ENCODE measurements at regions not wholly inside any gene's neighbourhood (a gene's known extent, or its start where the extent isn't known, plus 50 kb on each side); places are given as distances from the start of the nearest gene placed in this dataset.

DNA sequence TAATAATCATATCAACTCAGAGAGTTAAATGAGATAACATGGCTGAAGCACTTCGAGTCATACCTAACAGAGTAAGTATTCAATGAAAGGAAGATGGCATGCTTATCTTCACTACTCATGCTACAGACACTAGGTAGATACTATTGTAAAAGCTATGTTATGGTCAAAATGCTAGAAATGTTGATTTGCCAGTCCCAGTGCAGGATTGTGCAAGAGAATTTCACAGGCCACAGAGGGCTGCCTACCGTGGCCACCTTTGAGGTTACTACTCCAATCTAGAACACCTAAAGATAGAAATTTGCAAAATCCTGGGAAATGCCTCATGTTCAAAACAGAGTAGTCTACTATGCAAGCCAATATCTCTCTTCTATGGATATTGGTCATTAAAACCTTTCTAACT is 75.3 kb upstream of the PLEKHG7 start:
- POLR2A ChIA-PET, result interaction anchor here (1.5 kb wide), 1 partner anchor 11 kb away, joined by 3 read pairs; no protein-coding TSS in a partner anchor
- no peak overlapping the region for H3K4me3 Mint-ChIP-seq
- intact Hi-C loops (cut with micrococcal nuclease), result no loop called here
- CTCF ChIA-PET, result no interaction called here
- H3K9me3 Mint-ChIP-seq, result peaks cover 3% of the 10 kb centered on the region
- DNase-seq, result no peak
- H3K27ac Mint-ChIP-seq, result no peak overlapping the region
- no peaks in the 10 kb centered on the region for H3K4me1 Mint-ChIP-seq (ENCODE audit: low read depth)
- H3K36me3 Mint-ChIP-seq, result no peaks in the 10 kb centered on the region
- no peaks in the 10 kb centered on the region for H3K27me3 Mint-ChIP-seq

DNA sequence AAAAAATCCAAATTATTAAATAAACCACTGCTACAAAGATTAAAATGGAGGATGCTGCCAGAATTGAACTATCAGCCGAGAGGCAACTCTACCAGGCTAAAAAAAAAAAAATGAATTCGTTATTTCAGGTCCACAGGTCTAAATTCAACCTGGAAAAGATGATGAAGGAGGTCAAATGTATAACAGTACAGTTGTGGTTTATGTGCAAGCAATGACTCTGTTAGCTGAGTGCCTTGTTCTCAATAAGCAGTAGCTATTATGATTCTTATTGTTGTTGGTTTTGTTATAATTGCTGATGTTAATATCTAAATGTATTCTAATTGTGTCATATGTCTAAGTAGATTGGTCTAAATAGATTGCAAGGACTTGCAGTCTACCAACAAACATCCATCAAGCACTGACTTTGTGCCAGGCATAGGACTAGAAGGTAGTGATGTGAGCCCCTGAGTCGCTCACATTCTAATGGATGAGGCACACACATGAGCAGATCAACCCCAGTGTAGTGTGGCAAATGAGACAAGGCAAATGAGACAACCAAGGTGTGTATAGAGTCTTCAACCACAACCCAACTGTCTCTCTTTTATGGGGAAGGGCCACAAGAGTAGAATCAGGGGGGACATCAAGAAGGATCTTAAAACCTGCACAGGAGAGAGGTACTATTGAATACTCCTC is 77.0 kb upstream of the PLEKHG7 start:
- no peak overlapping the region for H3K27ac Mint-ChIP-seq
- H3K9me3 Mint-ChIP-seq, result peaks cover 9% of the 10 kb centered on the region
- H3K27me3 Mint-ChIP-seq, result no peaks in the 10 kb centered on the region
- ChIA-PET POLR2A (no interaction called here), CTCF (no interaction called here)
- H3K4me3 Mint-ChIP-seq, result no peak overlapping the region
- DNase-seq, result no peak
- H3K36me3 Mint-ChIP-seq, result no peaks in the 10 kb centered on the region
- H3K4me1 Mint-ChIP-seq (ENCODE audit: low read depth), result no peaks in the 10 kb centered on the region
- intact Hi-C loops (cut with micrococcal nuclease), result no loop called here

DNA sequence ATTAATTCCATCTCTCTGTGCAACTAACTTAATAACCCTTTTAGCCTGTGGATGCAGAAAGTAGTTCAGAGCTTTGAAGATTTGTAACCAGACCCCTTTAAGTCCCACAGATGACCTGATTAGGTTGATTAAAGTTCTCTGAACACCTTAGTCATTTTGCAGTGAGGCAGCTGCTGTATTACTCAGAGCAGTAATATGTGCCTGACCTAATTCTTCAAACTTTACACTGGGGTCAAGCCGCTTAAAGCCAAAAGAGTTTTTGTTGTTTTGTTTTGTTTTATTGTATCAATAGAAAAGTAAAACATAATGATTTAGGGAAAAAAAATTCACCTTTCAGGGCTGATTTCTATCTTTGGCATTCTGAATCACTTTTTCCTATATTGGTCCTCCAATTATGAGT is 78.6 kb upstream of the PLEKHG7 start:
- no peaks in the 10 kb centered on the region for H3K27me3 Mint-ChIP-seq
- H3K4me1 Mint-ChIP-seq (ENCODE audit: low read depth), result no peaks in the 10 kb centered on the region
- H3K27ac Mint-ChIP-seq, result no peak overlapping the region
- CTCF ChIA-PET, result no interaction called here
- intact Hi-C loops (cut with micrococcal nuclease), result no loop called here
- POLR2A ChIA-PET, result no interaction called here
- no peak overlapping the region for H3K4me3 Mint-ChIP-seq
- no peak for DNase-seq
- H3K36me3 Mint-ChIP-seq, result no peaks in the 10 kb centered on the region
- peaks cover 9% of the 10 kb centered on the region for H3K9me3 Mint-ChIP-seq

DNA sequence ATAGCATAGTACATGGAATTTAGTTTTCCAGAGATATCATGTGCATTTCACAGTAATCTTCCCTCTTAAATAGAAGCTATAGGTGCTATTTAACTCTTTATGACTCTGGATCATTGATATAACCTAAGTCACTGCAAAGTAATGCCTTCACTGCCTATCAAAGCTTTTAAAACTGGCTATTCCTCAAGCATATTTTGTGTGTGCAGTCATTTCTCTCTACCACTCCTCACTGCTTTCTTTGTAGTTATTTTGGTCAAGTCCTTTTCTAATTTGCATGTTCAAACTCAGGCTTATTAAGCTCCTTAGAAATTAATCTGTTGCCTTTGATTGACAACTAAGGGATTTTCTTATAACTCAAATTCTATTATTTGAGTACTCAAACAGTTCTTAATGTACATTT is 79.4 kb upstream of the PLEKHG7 start:
- Mint-ChIP-seq H3K36me3 (no peaks in the 10 kb centered on the region), H3K27ac (no peak overlapping the region), H3K9me3 (peaks cover 9% of the 10 kb centered on the region), H3K27me3 (no peaks in the 10 kb centered on the region), H3K4me3 (no peak overlapping the region), H3K4me1 (ENCODE audit: low read depth) (no peaks in the 10 kb centered on the region)
- intact Hi-C loops (cut with micrococcal nuclease), result no loop called here
- POLR2A ChIA-PET, result no interaction called here
- CTCF ChIA-PET, result no interaction called here
- DNase-seq, result no peak

DNA sequence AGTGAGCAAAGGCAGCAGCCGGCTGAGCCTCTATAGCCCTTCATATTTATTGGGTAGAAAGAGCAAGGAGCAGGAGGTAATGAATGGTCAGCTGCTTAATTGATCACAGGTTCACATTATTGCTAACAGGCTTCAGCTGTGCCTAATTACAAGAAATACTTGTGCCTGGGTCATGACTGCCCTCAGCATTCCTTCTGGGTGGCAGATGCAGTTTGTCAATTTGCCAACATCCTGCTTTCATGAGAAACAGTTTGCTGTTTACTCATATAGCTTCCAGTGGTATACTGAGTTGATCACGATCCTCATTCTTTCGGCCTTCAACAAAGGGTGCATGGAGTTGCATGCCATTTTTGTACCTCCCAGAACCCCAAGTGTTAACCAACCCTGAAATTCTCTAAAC is 81.0 kb upstream of the PLEKHG7 start:
- intact Hi-C loops (cut with micrococcal nuclease), result no loop called here
- POLR2A ChIA-PET, result no interaction called here
- H3K9me3 Mint-ChIP-seq, result peaks cover 9% of the 10 kb centered on the region
- no peaks in the 10 kb centered on the region for H3K4me1 Mint-ChIP-seq (ENCODE audit: low read depth)
- no peak for DNase-seq
- CTCF ChIA-PET, result no interaction called here
- no peaks in the 10 kb centered on the region for H3K36me3 Mint-ChIP-seq
- no peak overlapping the region for H3K4me3 Mint-ChIP-seq
- no peaks in the 10 kb centered on the region for H3K27me3 Mint-ChIP-seq
- no peak overlapping the region for H3K27ac Mint-ChIP-seq

DNA sequence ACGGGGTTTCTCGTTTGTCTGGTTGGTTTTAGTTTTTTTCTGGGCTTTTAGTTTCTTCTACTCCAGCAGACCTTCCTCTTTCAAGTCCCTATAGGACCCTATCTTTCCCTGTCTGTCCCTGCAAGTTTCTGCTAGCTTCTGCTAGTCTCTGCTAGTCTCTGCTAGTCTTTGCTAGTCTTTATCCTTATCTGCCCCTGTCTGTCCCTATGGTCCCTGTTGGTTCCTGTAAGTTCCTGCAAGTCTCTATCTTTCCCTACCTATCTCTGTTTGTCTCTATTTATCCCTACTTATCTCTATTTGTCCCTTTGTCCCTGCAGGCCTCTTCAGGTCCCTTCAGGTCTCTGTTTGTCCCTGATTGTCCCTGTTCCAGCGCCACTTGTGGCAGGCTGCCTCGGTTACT is 81.5 kb upstream of the PLEKHG7 start:
- no peak overlapping the region for H3K27ac Mint-ChIP-seq
- intact Hi-C loops (cut with micrococcal nuclease), result no loop called here
- ChIA-PET CTCF (no interaction called here), POLR2A (no interaction called here)
- peaks cover 9% of the 10 kb centered on the region for H3K9me3 Mint-ChIP-seq
- H3K4me1 Mint-ChIP-seq (ENCODE audit: low read depth), result no peaks in the 10 kb centered on the region
- no peaks in the 10 kb centered on the region for H3K36me3 Mint-ChIP-seq
- no peak overlapping the region for H3K4me3 Mint-ChIP-seq
- no peaks in the 10 kb centered on the region for H3K27me3 Mint-ChIP-seq
- no peak for DNase-seq

DNA sequence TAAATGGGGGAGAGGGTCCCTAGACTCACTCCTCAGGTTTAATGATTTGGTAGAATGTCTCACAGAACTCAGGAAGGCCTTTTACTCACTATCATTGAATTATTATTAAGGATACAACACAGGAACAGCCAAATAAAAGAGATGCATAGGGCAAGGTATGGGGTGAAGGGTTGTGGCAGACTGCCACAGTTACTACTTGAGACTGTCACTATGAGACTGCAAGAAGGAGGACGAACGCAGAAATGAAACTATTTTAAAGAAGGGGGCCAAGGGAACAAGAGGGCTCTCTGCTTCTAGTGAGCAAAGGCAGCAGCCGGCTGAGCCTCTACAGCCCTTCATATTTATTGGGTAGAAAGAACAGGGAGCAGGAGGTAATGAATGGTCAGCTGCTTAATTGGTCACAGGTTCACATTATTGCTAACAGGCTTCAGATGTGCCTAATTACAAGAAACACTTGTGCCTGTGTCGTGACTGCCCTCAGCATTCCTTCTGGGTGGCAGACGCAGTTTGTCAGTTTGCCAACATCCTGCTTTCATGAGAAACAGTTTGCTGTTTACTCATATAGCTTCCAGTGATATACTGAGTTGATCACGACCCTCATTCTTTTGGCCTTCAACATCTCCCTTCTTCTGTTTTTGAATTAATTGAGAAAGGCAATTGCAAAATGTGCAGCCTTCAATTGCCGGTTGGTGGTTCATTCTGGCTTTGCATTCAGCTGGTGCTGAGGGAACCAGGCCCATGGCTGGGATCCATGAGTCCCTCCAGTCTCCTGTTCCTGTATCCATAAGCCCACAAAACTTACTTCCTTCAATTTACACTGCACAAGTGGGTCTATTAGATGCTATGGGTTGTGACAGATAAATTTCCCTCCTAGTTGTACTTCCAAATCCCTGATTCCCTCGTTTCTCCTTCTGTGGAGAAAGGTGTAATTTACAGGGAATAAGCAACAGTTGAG is 82.8 kb upstream of the PLEKHG7 start:
- Mint-ChIP-seq H3K4me1 (ENCODE audit: low read depth) (no peaks in the 10 kb centered on the region), H3K27ac (no peak overlapping the region), H3K36me3 (no peaks in the 10 kb centered on the region), H3K27me3 (no peaks in the 10 kb centered on the region), H3K9me3 (peaks cover 9% of the 10 kb centered on the region), H3K4me3 (no peak overlapping the region)
- ChIA-PET CTCF (no interaction called here), POLR2A (no interaction called here)
- DNase-seq, result no peak
- intact Hi-C loops (cut with micrococcal nuclease), result no loop called here

DNA sequence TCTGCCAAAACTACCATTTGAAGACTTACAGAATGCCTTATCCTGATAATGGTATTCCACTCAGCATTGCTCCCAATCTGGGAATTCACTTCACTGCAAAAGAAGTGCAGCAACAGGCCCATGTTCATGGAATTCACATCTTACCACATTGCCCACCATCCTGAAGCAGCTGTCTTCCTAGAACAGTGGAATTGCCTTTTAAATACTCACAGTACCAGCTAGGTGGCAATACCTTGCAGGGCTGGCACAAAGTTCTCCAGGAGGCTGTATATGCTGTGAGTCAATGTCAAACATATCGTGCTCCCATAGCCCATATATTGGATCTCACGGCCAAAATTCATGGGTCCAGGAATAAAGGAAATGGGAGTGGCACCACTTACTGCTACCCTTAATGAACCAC is 83.8 kb upstream of the PLEKHG7 start:
- DNase-seq, result no peak
- intact Hi-C loops (cut with micrococcal nuclease), result no loop called here
- peaks cover 9% of the 10 kb centered on the region for H3K9me3 Mint-ChIP-seq
- H3K27ac Mint-ChIP-seq, result no peak overlapping the region
- POLR2A ChIA-PET, result no interaction called here
- no peaks in the 10 kb centered on the region for H3K4me1 Mint-ChIP-seq (ENCODE audit: low read depth)
- H3K4me3 Mint-ChIP-seq, result no peak overlapping the region
- no peaks in the 10 kb centered on the region for H3K27me3 Mint-ChIP-seq
- CTCF ChIA-PET, result no interaction called here
- no peaks in the 10 kb centered on the region for H3K36me3 Mint-ChIP-seq

DNA sequence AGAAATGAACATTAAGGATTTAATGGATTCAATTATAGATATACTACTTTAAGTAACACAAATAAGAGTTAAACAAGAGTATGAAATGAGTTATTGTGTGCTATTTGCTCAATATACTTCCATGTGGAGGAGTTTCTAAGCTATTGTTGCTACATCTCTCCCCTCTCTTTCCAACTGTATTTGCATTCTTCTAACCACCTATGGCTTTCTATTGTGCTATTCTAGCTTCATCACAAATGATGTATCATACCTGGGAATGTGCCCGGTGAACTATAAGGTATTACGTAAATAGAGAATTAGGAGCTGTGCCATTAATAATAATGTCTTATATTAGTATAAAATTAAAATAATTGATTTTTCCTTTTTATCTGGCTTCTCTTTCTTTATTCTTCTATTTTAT is 87.1 kb upstream of the PLEKHG7 start:
- intact Hi-C loops (cut with micrococcal nuclease), result no loop called here
- DNase-seq, result no peak
- no peaks in the 10 kb centered on the region for H3K9me3 Mint-ChIP-seq
- ChIA-PET POLR2A (no interaction called here), CTCF (no interaction called here)
- H3K27ac Mint-ChIP-seq, result no peak overlapping the region
- no peaks in the 10 kb centered on the region for H3K27me3 Mint-ChIP-seq
- no peaks in the 10 kb centered on the region for H3K36me3 Mint-ChIP-seq
- H3K4me3 Mint-ChIP-seq, result no peak overlapping the region
- H3K4me1 Mint-ChIP-seq (ENCODE audit: low read depth), result peaks cover 2% of the 10 kb centered on the region

DNA sequence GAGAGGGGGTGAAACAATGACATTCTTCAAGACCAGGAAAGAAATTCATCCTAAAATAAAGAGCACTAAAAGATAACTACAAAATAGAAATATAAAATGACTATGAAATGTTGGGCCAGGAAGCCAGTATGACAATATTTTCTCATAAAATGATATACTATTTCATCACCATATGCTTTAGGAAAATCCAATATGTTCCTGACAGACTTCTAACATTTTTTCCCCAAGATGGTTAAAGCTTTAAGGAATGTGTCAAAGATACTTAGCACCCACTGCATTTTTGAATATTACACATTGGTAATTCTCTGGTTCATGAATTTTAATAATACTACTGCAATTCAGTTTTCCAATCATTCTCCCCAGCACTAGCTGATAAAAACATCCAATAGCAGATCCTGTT is 87.7 kb upstream of the PLEKHG7 start:
- Mint-ChIP-seq H3K36me3 (no peaks in the 10 kb centered on the region), H3K27ac (no peak overlapping the region), H3K4me1 (ENCODE audit: low read depth) (peaks cover 2% of the 10 kb centered on the region), H3K27me3 (no peaks in the 10 kb centered on the region), H3K9me3 (no peaks in the 10 kb centered on the region), H3K4me3 (no peak overlapping the region)
- intact Hi-C loops (cut with micrococcal nuclease), result no loop called here
- ChIA-PET POLR2A (no interaction called here), CTCF (no interaction called here)
- no peak for DNase-seq

DNA sequence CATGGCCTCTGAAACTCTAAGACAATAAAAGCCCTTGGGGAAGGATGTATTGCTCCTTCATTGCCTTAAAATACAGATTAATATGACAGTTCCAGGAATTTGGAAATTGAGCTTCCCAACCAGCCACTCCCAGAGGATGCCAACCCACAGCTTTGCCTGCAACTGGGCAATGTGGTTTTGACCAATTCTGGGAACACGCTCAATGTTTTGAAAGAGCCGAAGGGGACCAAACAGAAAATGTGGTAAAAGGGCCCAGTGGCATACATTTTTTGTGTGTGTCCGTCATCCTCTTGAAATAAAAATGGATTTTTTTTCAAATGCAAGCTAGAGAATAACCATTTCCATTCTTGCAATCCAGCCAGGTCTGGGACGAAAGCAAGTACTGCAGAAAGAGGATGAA is 88.3 kb upstream of the PLEKHG7 start:
- no peak overlapping the region for H3K4me3 Mint-ChIP-seq
- ChIA-PET POLR2A (no interaction called here), CTCF (no interaction called here)
- H3K4me1 Mint-ChIP-seq (ENCODE audit: low read depth), result peaks cover 2% of the 10 kb centered on the region
- no peaks in the 10 kb centered on the region for H3K27me3 Mint-ChIP-seq
- H3K9me3 Mint-ChIP-seq, result no peaks in the 10 kb centered on the region
- H3K36me3 Mint-ChIP-seq, result no peaks in the 10 kb centered on the region
- H3K27ac Mint-ChIP-seq, result no peak overlapping the region
- no peak for DNase-seq
- intact Hi-C loops (cut with micrococcal nuclease), result no loop called here

DNA sequence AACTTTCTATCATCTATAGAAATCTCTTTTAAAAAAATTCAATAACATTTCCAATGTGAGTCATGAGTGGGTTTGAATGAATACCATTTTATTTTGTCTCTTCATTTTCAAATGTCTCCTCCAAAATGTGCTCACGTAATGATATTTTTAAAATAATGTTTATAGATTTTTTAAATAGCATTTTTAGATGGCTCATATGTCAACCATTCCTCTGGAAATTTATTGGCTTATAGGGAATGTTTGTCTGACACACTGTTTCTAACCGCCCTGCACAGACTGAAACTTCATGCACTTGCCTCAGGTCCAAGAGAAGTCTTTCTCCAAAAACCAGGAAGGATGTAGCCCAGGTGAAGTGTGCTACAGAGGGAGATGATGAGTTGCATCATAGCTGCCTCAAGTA is 88.8 kb upstream of the PLEKHG7 start:
- Mint-ChIP-seq H3K36me3 (no peaks in the 10 kb centered on the region), H3K9me3 (no peaks in the 10 kb centered on the region), H3K4me1 (ENCODE audit: low read depth) (peaks cover 2% of the 10 kb centered on the region), H3K4me3 (no peak overlapping the region), H3K27me3 (no peaks in the 10 kb centered on the region), H3K27ac (no peak overlapping the region)
- POLR2A ChIA-PET, result interaction anchor here (0.6 kb wide), 1 partner anchor 122 kb away, joined by 3 read pairs; no protein-coding TSS in a partner anchor
- no peak for DNase-seq
- CTCF ChIA-PET, result no interaction called here
- intact Hi-C loops (cut with micrococcal nuclease), result no loop called here

DNA sequence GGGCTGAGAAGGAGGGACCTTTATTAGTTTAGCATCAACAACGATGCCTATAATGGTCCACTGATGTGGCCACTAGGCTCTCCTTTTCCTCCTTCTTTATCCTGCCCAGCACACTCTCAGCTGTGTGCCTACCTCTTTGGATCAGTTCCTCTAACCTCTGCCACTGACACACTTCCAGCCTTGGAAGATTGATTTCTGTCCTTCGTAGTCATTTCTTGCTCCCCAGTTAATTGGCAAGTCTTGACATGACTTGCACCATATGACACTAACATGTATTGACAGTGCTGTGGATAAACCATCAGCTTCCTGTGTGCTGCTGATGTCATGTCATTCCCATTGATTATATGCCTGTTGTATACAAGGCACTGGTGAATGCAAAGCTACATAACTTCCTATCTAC is 90.2 kb upstream of the PLEKHG7 start:
- no peak for DNase-seq
- ChIA-PET CTCF (no interaction called here), POLR2A (interaction anchor here (1.0 kb wide), 1 partner anchor 8 kb away, joined by 3 read pairs; no protein-coding TSS in a partner anchor)
- no peaks in the 10 kb centered on the region for H3K36me3 Mint-ChIP-seq
- H3K9me3 Mint-ChIP-seq, result no peaks in the 10 kb centered on the region
- intact Hi-C loops (cut with micrococcal nuclease), result no loop called here
- no peak overlapping the region for H3K4me3 Mint-ChIP-seq
- H3K4me1 Mint-ChIP-seq (ENCODE audit: low read depth), result peaks cover 13% of the 10 kb centered on the region
- no peaks in the 10 kb centered on the region for H3K27me3 Mint-ChIP-seq
- H3K27ac Mint-ChIP-seq, result no peak overlapping the region

Measured in activated CD4-positive, alpha-beta memory T cell treated with anti-CD3 and anti-CD28 coated beads for 36 hours (primary cell).